ENCODE measurements at regions not wholly inside any gene's neighbourhood (a gene's known extent, or its start where the extent isn't known, plus 50 kb on each side); places are given as distances from the start of the nearest gene placed in this dataset.

- Histone ChIP-seq H3K4me2 (ENCODE audit: low read length) (no peak overlapping the region), H4K20me1 (ENCODE audit: insufficient read depth, low read length) (no peaks in the 10 kb centered on the region), H3K27me3 (ENCODE audit: insufficient read depth, low read length) (no peaks in the 10 kb centered on the region), H3K27ac (ENCODE audit: low read depth, low read length) (no peak overlapping the region), H3K9me3 (ENCODE audit: insufficient read depth, low read depth, low read length) (peaks cover 2% of the 10 kb centered on the region), H3K36me3 (ENCODE audit: insufficient read depth, low read length) (no peaks in the 10 kb centered on the region), H3K4me1 (ENCODE audit: insufficient read depth, low read length) (no peaks in the 10 kb centered on the region), H3K79me2 (ENCODE audit: insufficient read depth, low read length) (no peaks in the 10 kb centered on the region), H3K9ac (ENCODE audit: low read length) (no peak overlapping the region), H2AFZ (ENCODE audit: low read depth, low read length) (no peak overlapping the region), H3K4me3 (ENCODE audit: insufficient read depth, low read depth, low read length) (no peak overlapping the region)
- Mint-ChIP-seq H3K27me3 (ENCODE audit: low read depth, unreplicated experiment) (peaks cover 21% of the 10 kb centered on the region), H3K4me1 (ENCODE audit: low read depth, unreplicated experiment) (no peaks in the 10 kb centered on the region), H3K36me3 (ENCODE audit: low read depth, unreplicated experiment) (no peaks in the 10 kb centered on the region), H3K27ac (ENCODE audit: unreplicated experiment) (no peak overlapping the region), H3K4me3 (ENCODE audit: unreplicated experiment) (no peak overlapping the region), H3K9me3 (ENCODE audit: unreplicated experiment) (peaks cover 6% of the 10 kb centered on the region)
- no peak for FAIRE-seq
- no peak for DNase-seq (ENCODE audit: low read depth)
- TF ChIP-seq EZH2 (IDR thresholded peaks at IDR 0.05; ENCODE audit: insufficient read depth, low read length) (no peak), CTCF (IDR thresholded peaks at IDR 0.05; ENCODE audit: insufficient read depth, low read depth, low read length) (no peak)
These were observed 54.1 kb upstream of the TAMM41 start for GRCh38 chr3:11900824-11901223.

GRCh38 chr3:11901286-11901875, 54.7 kb upstream of the TAMM41 start:
- Mint-ChIP-seq H3K9me3 (ENCODE audit: unreplicated experiment) (peaks cover 6% of the 10 kb centered on the region), H3K36me3 (ENCODE audit: low read depth, unreplicated experiment) (no peaks in the 10 kb centered on the region), H3K4me1 (ENCODE audit: low read depth, unreplicated experiment) (no peaks in the 10 kb centered on the region), H3K4me3 (ENCODE audit: unreplicated experiment) (no peak overlapping the region), H3K27ac (ENCODE audit: unreplicated experiment) (no peak overlapping the region), H3K27me3 (ENCODE audit: low read depth, unreplicated experiment) (peaks cover 20% of the 10 kb centered on the region)
- TF ChIP-seq CTCF (IDR thresholded peaks at IDR 0.05; ENCODE audit: insufficient read depth, low read depth, low read length) (no peak), EZH2 (IDR thresholded peaks at IDR 0.05; ENCODE audit: insufficient read depth, low read length) (no peak)
- no peak overlapping the region for H3K4me2 ChIP-seq (ENCODE audit: low read length)
- no peaks in the 10 kb centered on the region for H3K79me2 ChIP-seq (ENCODE audit: insufficient read depth, low read length)
- H3K9ac ChIP-seq (ENCODE audit: low read length): no peak overlapping the region
- FAIRE-seq (no peak), DNase-seq (ENCODE audit: low read depth) (no peak)
- no peaks in the 10 kb centered on the region for H3K27me3 ChIP-seq (ENCODE audit: insufficient read depth, low read length)
- no peak overlapping the region for H2AFZ ChIP-seq (ENCODE audit: low read depth, low read length)
- H3K36me3 ChIP-seq (ENCODE audit: insufficient read depth, low read length): no peaks in the 10 kb centered on the region
- no peaks in the 10 kb centered on the region for H4K20me1 ChIP-seq (ENCODE audit: insufficient read depth, low read length)
- peaks cover 2% of the 10 kb centered on the region for H3K9me3 ChIP-seq (ENCODE audit: insufficient read depth, low read depth, low read length)
- no peak overlapping the region for H3K27ac ChIP-seq (ENCODE audit: low read depth, low read length)
- H3K4me1 ChIP-seq (ENCODE audit: insufficient read depth, low read length): no peaks in the 10 kb centered on the region
- H3K4me3 ChIP-seq (ENCODE audit: insufficient read depth, low read depth, low read length): no peak overlapping the region

GRCh38 chr3:11903047-11903446, 56.4 kb upstream of the TAMM41 start:
- peaks cover 27% of the 10 kb centered on the region for H3K27me3 Mint-ChIP-seq (ENCODE audit: low read depth, unreplicated experiment)
- H3K9me3 Mint-ChIP-seq (ENCODE audit: unreplicated experiment): peaks cover 6% of the 10 kb centered on the region
- no peaks in the 10 kb centered on the region for H3K36me3 ChIP-seq (ENCODE audit: insufficient read depth, low read length)
- no peak for FAIRE-seq
- H3K27me3 ChIP-seq (ENCODE audit: insufficient read depth, low read length): no peaks in the 10 kb centered on the region
- peaks cover 2% of the 10 kb centered on the region for H3K9me3 ChIP-seq (ENCODE audit: insufficient read depth, low read depth, low read length)
- H3K4me2 ChIP-seq (ENCODE audit: low read length): no peak overlapping the region
- no peaks in the 10 kb centered on the region for H4K20me1 ChIP-seq (ENCODE audit: insufficient read depth, low read length)
- H3K4me1 ChIP-seq (ENCODE audit: insufficient read depth, low read length): no peaks in the 10 kb centered on the region
- H3K36me3 Mint-ChIP-seq (ENCODE audit: low read depth, unreplicated experiment): no peaks in the 10 kb centered on the region
- H3K4me3 ChIP-seq (ENCODE audit: insufficient read depth, low read depth, low read length): no peak overlapping the region
- H3K27ac ChIP-seq (ENCODE audit: low read depth, low read length): no peak overlapping the region
- no peak for TF ChIP-seq EZH2 (IDR thresholded peaks at IDR 0.05; ENCODE audit: insufficient read depth, low read length)
- TF ChIP-seq CTCF (IDR thresholded peaks at IDR 0.05; ENCODE audit: insufficient read depth, low read depth, low read length): no peak
- no peak overlapping the region for H3K4me3 Mint-ChIP-seq (ENCODE audit: unreplicated experiment)
- no peak overlapping the region for H2AFZ ChIP-seq (ENCODE audit: low read depth, low read length)
- H3K27ac Mint-ChIP-seq (ENCODE audit: unreplicated experiment): no peak overlapping the region
- H3K4me1 Mint-ChIP-seq (ENCODE audit: low read depth, unreplicated experiment): no peaks in the 10 kb centered on the region
- no peak overlapping the region for H3K9ac ChIP-seq (ENCODE audit: low read length)
- H3K79me2 ChIP-seq (ENCODE audit: insufficient read depth, low read length): no peaks in the 10 kb centered on the region
- no peak for DNase-seq (ENCODE audit: low read depth)
